K562 (cell line): ENCODE measurements at regions not wholly inside any gene's neighbourhood (a gene's known extent, or its start where the extent isn't known, plus 50 kb on each side); places are given as distances from the start of the nearest gene placed in this dataset.

Experiments
- ATF4 ChIP-seq: fragments of 450-650 bp; formaldehyde crosslinking; IDR thresholded peaks from 2 replicates; pipeline ENCODE4 v1.4.0; 2022; ENCODE audit warnings: mild to moderate bottlenecking, moderate library complexity
- CBX8 ChIP-seq: fragments of 200-600 bp; sonication (generic); IDR thresholded peaks from 2 replicates; pipeline ENCODE4 v1.6.1; 2012; ENCODE audit warnings: borderline replicate concordance, mixed run types, low read depth, mild to moderate bottlenecking, moderate library complexity, mixed read lengths, low read length, control low read depth, inconsistent platforms; ENCODE audit not compliant: poor library complexity, severe bottlenecking; ENCODE audit errors: extremely low read depth
- CXXC5 ChIP-seq: fragments of 250-450 bp; sonication (Bioruptor Pico); IDR thresholded peaks from 2 replicates; pipeline ENCODE4 v1.8.0; 2022; ENCODE audit warnings: inconsistent platforms, mild to moderate bottlenecking, moderate library complexity
- NR2C2 ChIP-seq, 2 experiments: fragments of 200-800 bp in 1 of 2; sonication (Bioruptor generic) in 1 of 2; sonication (generic) in 1 of 2; formaldehyde crosslinking in 1 of 2; IDR thresholded peaks; 2 replicates each; pipeline versions ENCODE4 v1.6.1 to v1.8.0; 2016 to 2022; ENCODE audit warnings: mild to moderate bottlenecking in 1 of 2, missing compliant biosample characterization in 1 of 2, missing genetic modification characterization in 1 of 2, missing genetic modification reagents in 1 of 2
- RBM15 ChIP-seq: fragments of 200-400 bp; formaldehyde crosslinking; IDR thresholded peaks from 2 replicates; pipeline ENCODE4 v1.6.1; 2018; ENCODE audit warnings: mild to moderate bottlenecking, low read length, moderate library complexity; ENCODE audit not compliant: insufficient read depth
- ZNF133 ChIP-seq: fragments of 250-450 bp; sonication (Bioruptor Pico); IDR thresholded peaks from 2 replicates; pipeline ENCODE4 v1.4.0; 2020; ENCODE audit warnings: mild to moderate bottlenecking
- ZNF224 ChIP-seq: sonication (generic); formaldehyde crosslinking; IDR thresholded peaks from 2 replicates; pipeline ENCODE4 v1.8.0; 2022; ENCODE audit warnings: mild to moderate bottlenecking, missing genetic modification reagents
- ZNF609 ChIP-seq: sonication (generic); formaldehyde crosslinking; IDR thresholded peaks from 2 replicates; pipeline ENCODE4 v1.8.1; 2023; ENCODE audit warnings: missing genetic modification reagents, mild to moderate bottlenecking, borderline replicate concordance
- TF ChIP-seq, protein P1 (sequence below): fragments of 250-450 bp; sonication (Bioruptor Pico); IDR thresholded peaks from 2 replicates; pipeline ENCODE4 v1.4.0; 2020

DNA sequence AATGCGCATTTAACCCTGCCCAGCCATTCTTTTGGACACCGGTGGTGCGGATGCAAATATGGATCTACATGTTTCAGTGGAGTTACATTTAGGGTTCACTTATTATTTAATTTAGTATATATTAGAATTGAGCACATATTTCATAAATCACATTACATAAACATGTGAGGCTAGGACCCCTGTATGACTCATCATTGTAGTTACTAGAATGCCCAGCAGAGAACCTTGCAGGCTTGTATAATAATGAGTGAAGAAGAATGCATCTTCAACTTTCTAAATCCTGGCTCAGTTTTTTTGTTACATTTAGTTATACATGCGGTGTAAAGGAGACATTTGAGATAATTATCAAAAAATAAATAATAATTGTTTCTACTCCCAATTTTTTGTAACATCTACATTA is 369.0 kb downstream of the ATP23 start (continued):
- TF ChIP-seq, protein P1, sequence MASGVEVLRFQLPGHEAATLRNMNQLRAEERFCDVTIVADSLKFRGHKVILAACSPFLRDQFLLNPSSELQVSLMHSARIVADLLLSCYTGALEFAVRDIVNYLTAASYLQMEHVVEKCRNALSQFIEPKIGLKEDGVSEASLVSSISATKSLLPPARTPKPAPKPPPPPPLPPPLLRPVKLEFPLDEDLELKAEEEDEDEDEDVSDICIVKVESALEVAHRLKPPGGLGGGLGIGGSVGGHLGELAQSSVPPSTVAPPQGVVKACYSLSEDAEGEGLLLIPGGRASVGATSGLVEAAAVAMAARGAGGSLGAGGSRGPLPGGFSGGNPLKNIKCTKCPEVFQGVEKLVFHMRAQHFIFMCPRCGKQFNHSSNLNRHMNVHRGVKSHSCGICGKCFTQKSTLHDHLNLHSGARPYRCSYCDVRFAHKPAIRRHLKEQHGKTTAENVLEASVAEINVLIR (CRISPR knock-in tag), result no peak
- TF ChIP-seq CBX8 (no peak), ATF4 (no peak), NR2C2 (CRISPR knock-in tag; IDR thresholded peaks at IDR 0.05) (no peak), NR2C2 (tag; IDR thresholded peaks at IDR 0.05) (no peak), RBM15 (no peak), ZNF224 (CRISPR knock-in tag) (no peak), CXXC5 (CRISPR knock-in tag) (no peak), ZNF609 (CRISPR knock-in tag) (no peak), ZNF133 (no peak)
